Testis (tissue), 2 donors: ENCODE measurements at regions not wholly inside any gene's neighbourhood (a gene's known extent, or its start where the extent isn't known, plus 50 kb on each side); places are given as distances from the start of the nearest gene placed in this dataset.

ENCODE experiments used
- POLR2A ChIP-seq: fragments of 450-650 bp; IDR thresholded peaks from one replicate; pipeline ENCODE4 v1.6.1; 2017; ENCODE audit warnings: antibody characterized with exemption, mild to moderate bottlenecking, moderate library complexity
- TF ChIP-seq, protein P1 (sequence below), 3 experiments: fragments of 450-650 bp in 2 of 3; fragments of 200-600 bp in 1 of 3; sonication (generic) in 1 of 3; IDR thresholded peaks; one replicate each; pipeline ENCODE4 v1.5.1; 2016 to 2019; ENCODE audit warnings: antibody characterized with exemption in 3 of 3, mild to moderate bottlenecking in 2 of 3, moderate library complexity in 1 of 3

DNA sequence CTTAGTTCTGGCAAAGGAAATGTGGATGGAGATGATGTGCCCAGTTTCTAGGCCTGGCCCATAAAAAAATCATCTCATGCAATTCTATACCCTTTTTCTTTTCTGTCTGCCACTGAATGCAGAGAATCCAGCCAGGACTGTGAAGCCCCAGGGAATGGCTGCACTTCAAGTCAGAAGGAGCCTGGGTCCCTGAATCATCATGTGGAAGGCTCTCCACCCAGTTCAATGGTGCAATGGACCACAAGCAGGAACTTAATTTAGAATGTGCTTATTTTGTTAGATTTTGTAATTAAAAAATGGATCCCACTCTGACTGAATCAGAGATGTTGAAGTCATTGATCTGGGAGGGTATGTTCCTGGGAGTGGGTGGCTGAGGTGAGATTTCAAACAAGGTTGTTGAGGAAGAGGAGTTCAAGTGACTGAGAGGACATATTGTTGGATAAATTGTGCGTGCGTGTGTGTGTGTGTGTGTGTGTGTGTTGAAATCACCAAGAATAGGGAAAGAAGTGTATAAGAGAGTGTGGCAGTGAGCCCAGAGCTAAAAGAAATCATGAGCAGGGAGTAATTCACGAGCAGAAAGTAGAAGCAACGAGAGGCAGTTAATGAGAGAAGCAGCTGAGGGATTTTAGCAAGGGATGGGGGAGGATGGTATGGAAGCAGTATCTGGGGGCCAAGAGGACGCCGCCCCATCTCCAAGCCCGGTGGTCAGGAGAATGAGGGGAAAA lies 125.4 kb downstream of the TMX1 start:
- TF ChIP-seq, protein P1, sequence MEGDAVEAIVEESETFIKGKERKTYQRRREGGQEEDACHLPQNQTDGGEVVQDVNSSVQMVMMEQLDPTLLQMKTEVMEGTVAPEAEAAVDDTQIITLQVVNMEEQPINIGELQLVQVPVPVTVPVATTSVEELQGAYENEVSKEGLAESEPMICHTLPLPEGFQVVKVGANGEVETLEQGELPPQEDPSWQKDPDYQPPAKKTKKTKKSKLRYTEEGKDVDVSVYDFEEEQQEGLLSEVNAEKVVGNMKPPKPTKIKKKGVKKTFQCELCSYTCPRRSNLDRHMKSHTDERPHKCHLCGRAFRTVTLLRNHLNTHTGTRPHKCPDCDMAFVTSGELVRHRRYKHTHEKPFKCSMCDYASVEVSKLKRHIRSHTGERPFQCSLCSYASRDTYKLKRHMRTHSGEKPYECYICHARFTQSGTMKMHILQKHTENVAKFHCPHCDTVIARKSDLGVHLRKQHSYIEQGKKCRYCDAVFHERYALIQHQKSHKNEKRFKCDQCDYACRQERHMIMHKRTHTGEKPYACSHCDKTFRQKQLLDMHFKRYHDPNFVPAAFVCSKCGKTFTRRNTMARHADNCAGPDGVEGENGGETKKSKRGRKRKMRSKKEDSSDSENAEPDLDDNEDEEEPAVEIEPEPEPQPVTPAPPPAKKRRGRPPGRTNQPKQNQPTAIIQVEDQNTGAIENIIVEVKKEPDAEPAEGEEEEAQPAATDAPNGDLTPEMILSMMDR (IDR thresholded peaks at IDR 0.05) = no peak
- TF ChIP-seq POLR2A = no peak
